ENCODE measurements at regions not wholly inside any gene's neighbourhood (a gene's known extent, or its start where the extent isn't known, plus 50 kb on each side); places are given as distances from the start of the nearest gene placed in this dataset.
"Not testable (repeated sequence)": the region's sequence is repeated elsewhere in the genome, so short reads cannot be mapped to it uniquely, and the experiment has no call there.

DNA sequence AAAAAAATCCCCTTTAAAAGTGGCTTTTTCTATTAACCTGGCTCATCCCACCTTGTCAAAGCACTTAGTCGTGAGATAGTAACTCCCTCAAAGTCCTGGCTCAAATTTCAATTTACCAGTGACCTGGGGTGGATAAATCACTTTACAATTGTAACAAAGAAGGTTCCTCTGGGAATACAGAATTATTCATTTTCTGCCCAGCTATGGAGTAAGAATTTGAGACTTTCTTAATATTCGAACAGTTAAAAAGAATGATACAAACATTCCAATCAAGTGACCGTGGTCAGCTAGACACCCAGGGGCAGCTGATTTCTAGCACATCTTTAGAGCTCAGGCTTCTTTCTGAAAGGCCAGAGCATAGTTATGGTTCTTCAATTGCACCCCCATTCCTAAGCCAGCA is 291.0 kb upstream of the TGFBR2 start:
- no CpG with 5 or more reads among the region's 3 CpGs for WGBS (ENCODE audit: insufficient coverage)
- H3K27ac ChIP-seq (ENCODE audit: low read length): no peak overlapping the region

GRCh38 chr3:30317561-30317960 is 288.8 kb upstream of the TGFBR2 start:
- no peaks in the 10 kb centered on the region for H3K27me3 ChIP-seq (ENCODE audit: control insufficient read depth, insufficient read depth, low read length)
- no peak overlapping the region for H3K4me3 ChIP-seq (ENCODE audit: low read length)
- no peaks in the 10 kb centered on the region for H3K4me1 ChIP-seq (ENCODE audit: control insufficient read depth, insufficient read depth, low read length)
- H3K27ac ChIP-seq (ENCODE audit: low read length): no peak overlapping the region
- H3K9me3 ChIP-seq (replicated peaks; ENCODE audit: control insufficient read depth, low read depth, low read length): peaks cover 7% of the 10 kb centered on the region
- WGBS (ENCODE audit: insufficient coverage): no CpG with 5 or more reads among the region's 3 CpGs
- DNase-seq: no peak
- H3K36me3 ChIP-seq (ENCODE audit: control insufficient read depth, insufficient read depth, low read length): no peaks in the 10 kb centered on the region

More for the DNA sequence above, 291.0 kb upstream of the TGFBR2 start:
- Histone ChIP-seq H3K4me3 (ENCODE audit: low read length) (no peak overlapping the region), H3K9me3 (replicated peaks; ENCODE audit: control insufficient read depth, low read depth, low read length) (peaks cover 5% of the 10 kb centered on the region), H3K4me1 (ENCODE audit: control insufficient read depth, insufficient read depth, low read length) (no peaks in the 10 kb centered on the region), H3K27me3 (ENCODE audit: control insufficient read depth, insufficient read depth, low read length) (no peaks in the 10 kb centered on the region), H3K36me3 (ENCODE audit: control insufficient read depth, insufficient read depth, low read length) (no peaks in the 10 kb centered on the region)
- no peak for DNase-seq

- Histone ChIP-seq H3K27ac (ENCODE audit: low read length) (no peak overlapping the region), H3K9me3 (replicated peaks; ENCODE audit: control insufficient read depth, low read depth, low read length) (peaks cover 7% of the 10 kb centered on the region), H3K27me3 (ENCODE audit: control insufficient read depth, insufficient read depth, low read length) (no peaks in the 10 kb centered on the region), H3K4me1 (ENCODE audit: control insufficient read depth, insufficient read depth, low read length) (no peaks in the 10 kb centered on the region), H3K36me3 (ENCODE audit: control insufficient read depth, insufficient read depth, low read length) (no peaks in the 10 kb centered on the region), H3K4me3 (ENCODE audit: low read length) (no peak overlapping the region)
- no CpG with 5 or more reads among the region's 3 CpGs for WGBS (ENCODE audit: insufficient coverage)
- DNase-seq: no peak
Measured at GRCh38 chr3:30318110-30318509, 288.3 kb upstream of the TGFBR2 start.

DNA sequence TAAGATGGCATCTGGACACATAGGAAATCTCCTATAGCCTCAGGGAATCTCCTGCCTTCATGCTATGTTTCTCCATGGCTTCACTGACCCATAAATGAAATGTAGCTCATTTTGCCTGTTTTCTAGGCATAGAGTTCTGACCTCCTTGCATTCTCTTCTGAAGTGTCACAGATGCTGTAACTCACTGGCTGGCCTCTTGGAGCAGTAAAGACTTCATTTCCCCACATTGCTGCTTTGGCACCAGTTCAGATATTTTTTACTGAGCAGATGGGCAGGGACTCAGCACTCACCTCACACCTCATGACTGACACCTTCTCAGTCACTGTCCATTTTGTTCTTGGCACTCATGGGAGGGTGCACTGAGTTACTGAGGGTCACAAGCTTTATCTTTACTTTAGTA is 286.7 kb upstream of the TGFBR2 start:
- no peaks in the 10 kb centered on the region for H3K27me3 ChIP-seq (ENCODE audit: control insufficient read depth, insufficient read depth, low read length)
- H3K9me3 ChIP-seq (replicated peaks; ENCODE audit: control insufficient read depth, low read depth, low read length): peaks cover 7% of the 10 kb centered on the region
- no peaks in the 10 kb centered on the region for H3K4me1 ChIP-seq (ENCODE audit: control insufficient read depth, insufficient read depth, low read length)
- H3K27ac ChIP-seq (ENCODE audit: low read length): no peak overlapping the region
- no peak overlapping the region for H3K4me3 ChIP-seq (ENCODE audit: low read length)
- DNase-seq: peak; percentile 55
- no peaks in the 10 kb centered on the region for H3K36me3 ChIP-seq (ENCODE audit: control insufficient read depth, insufficient read depth, low read length)

DNA sequence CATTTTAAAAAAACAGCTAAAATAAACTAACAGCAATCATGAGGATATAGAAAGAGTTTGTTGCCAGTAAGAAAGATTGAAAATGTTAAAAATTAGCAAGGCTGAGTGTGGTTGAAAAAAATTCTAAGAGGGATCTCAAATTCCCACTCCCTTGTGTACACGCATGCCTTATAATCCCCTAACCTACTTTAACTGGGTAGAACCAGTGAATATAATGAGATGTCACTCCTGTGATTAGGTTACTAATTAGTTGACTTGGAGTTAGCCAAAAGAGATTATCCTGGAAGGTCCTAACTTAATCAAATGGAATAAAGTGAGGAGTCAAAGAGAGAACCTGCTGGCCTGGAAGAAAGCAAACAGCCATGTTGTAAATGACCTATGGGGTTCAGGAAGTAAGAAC is 286.0 kb upstream of the TGFBR2 start:
- WGBS (ENCODE audit: insufficient coverage): no CpG with 5 or more reads among the region's 1 CpG
- no peak overlapping the region for H3K4me3 ChIP-seq (ENCODE audit: low read length)
- H3K27me3 ChIP-seq (ENCODE audit: control insufficient read depth, insufficient read depth, low read length): no peaks in the 10 kb centered on the region
- no peaks in the 10 kb centered on the region for H3K36me3 ChIP-seq (ENCODE audit: control insufficient read depth, insufficient read depth, low read length)
- no peaks in the 10 kb centered on the region for H3K4me1 ChIP-seq (ENCODE audit: control insufficient read depth, insufficient read depth, low read length)
- peaks cover 7% of the 10 kb centered on the region for H3K9me3 ChIP-seq (replicated peaks; ENCODE audit: control insufficient read depth, low read depth, low read length)
- no peak overlapping the region for H3K27ac ChIP-seq (ENCODE audit: low read length)
- no peak for DNase-seq

- Histone ChIP-seq H3K4me1 (ENCODE audit: control insufficient read depth, insufficient read depth, low read length) (no peaks in the 10 kb centered on the region), H3K9me3 (replicated peaks; ENCODE audit: control insufficient read depth, low read depth, low read length) (peaks cover 7% of the 10 kb centered on the region), H3K4me3 (ENCODE audit: low read length) (no peak overlapping the region), H3K36me3 (ENCODE audit: control insufficient read depth, insufficient read depth, low read length) (no peaks in the 10 kb centered on the region), H3K27me3 (ENCODE audit: control insufficient read depth, insufficient read depth, low read length) (no peaks in the 10 kb centered on the region), H3K27ac (ENCODE audit: low read length) (no peak overlapping the region)
- DNase-seq: no peak
- no CpG with 5 or more reads among the region's 2 CpGs for WGBS (ENCODE audit: insufficient coverage)
Measured at GRCh38 chr3:30321065-30321464, 285.3 kb upstream of the TGFBR2 start.

GRCh38 chr3:30323649-30324048 is 282.8 kb upstream of the TGFBR2 start:
- not testable (repeated sequence) for H3K4me3 ChIP-seq (ENCODE audit: low read length); H3K4me1 ChIP-seq (ENCODE audit: control insufficient read depth, insufficient read depth, low read length); H3K36me3 ChIP-seq (ENCODE audit: control insufficient read depth, insufficient read depth, low read length); H3K27ac ChIP-seq (ENCODE audit: low read length); H3K9me3 ChIP-seq (replicated peaks; ENCODE audit: control insufficient read depth, low read depth, low read length); DNase-seq; H3K27me3 ChIP-seq (ENCODE audit: control insufficient read depth, insufficient read depth, low read length)
- no CpG with 5 or more reads among the region's 1 CpG for WGBS (ENCODE audit: insufficient coverage)

DNA sequence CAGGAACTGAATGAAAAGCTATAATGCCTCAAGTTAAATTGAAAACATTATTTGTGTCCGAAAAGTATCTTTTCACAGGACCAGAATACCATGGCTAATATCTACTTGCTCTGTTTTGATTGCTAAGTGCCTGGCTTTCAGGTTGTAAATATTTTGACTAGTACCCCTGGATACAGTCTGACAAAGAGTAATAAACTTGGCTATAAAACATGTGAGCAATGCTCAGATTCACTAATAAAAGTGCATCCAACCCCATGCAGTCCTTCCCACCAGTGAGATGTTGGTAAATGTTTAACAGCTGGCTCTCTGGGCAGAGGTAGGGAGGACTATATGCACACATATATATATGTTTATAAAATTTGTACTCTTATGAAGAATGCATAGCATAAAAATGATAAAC is 281.8 kb upstream of the TGFBR2 start:
- H3K27ac ChIP-seq (ENCODE audit: low read length): no peak overlapping the region
- WGBS (ENCODE audit: insufficient coverage): no CpG with 5 or more reads among the region's 1 CpG
- no peaks in the 10 kb centered on the region for H3K36me3 ChIP-seq (ENCODE audit: control insufficient read depth, insufficient read depth, low read length)
- H3K27me3 ChIP-seq (ENCODE audit: control insufficient read depth, insufficient read depth, low read length): no peaks in the 10 kb centered on the region
- peak; percentile 32 for DNase-seq
- H3K4me3 ChIP-seq (ENCODE audit: low read length): no peak overlapping the region
- peaks cover 2% of the 10 kb centered on the region for H3K9me3 ChIP-seq (replicated peaks; ENCODE audit: control insufficient read depth, low read depth, low read length)
- no peaks in the 10 kb centered on the region for H3K4me1 ChIP-seq (ENCODE audit: control insufficient read depth, insufficient read depth, low read length)

DNA sequence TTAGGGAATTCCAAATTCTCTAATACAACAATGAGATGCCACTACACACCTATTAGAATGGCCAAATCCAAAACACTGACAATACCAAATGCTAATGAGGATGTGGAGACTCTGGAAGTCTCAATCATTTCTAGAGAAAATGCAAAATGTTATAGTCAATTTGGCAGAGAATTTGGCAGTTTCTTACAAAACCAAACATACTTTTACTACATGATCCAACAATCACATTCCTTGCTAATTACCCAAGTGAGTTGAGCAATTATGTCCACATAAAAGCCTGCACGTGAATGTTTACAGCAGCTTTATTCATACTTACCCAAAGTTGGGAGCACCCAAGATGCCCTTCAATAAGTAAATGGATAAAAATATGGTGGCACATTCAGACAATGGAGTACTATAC is 278.4 kb upstream of the TGFBR2 start:
- not testable (repeated sequence) for H3K36me3 ChIP-seq (ENCODE audit: control insufficient read depth, insufficient read depth, low read length); H3K27ac ChIP-seq (ENCODE audit: low read length); DNase-seq; H3K9me3 ChIP-seq (replicated peaks; ENCODE audit: control insufficient read depth, low read depth, low read length); H3K4me3 ChIP-seq (ENCODE audit: low read length); H3K4me1 ChIP-seq (ENCODE audit: control insufficient read depth, insufficient read depth, low read length); H3K27me3 ChIP-seq (ENCODE audit: control insufficient read depth, insufficient read depth, low read length)
- no CpG with 5 or more reads among the region's 1 CpG for WGBS (ENCODE audit: insufficient coverage)

DNA sequence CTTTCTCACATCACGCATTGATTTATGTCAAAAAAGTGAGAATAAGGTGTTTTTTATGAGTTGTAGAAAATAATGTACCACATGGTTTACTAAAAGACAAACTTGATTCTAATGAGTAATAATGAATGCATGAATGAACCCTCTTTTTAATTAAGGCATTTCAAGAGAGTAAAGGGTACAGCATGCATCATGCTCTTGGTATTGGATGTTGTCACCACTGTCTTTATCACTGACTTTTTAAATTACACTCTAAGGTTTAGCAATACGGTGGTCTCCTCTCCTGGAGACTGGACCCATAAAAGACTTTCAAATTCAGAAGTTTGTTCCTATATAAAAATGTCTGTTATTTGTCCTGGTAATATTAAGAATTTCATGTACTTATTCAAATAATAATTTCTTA is 277.5 kb upstream of the TGFBR2 start:
- not testable (repeated sequence) for H3K9me3 ChIP-seq (replicated peaks; ENCODE audit: control insufficient read depth, low read depth, low read length); H3K36me3 ChIP-seq (ENCODE audit: control insufficient read depth, insufficient read depth, low read length); H3K27me3 ChIP-seq (ENCODE audit: control insufficient read depth, insufficient read depth, low read length); H3K4me1 ChIP-seq (ENCODE audit: control insufficient read depth, insufficient read depth, low read length); DNase-seq; H3K4me3 ChIP-seq (ENCODE audit: low read length); H3K27ac ChIP-seq (ENCODE audit: low read length)
- no CpG with 5 or more reads among the region's 2 CpGs for WGBS (ENCODE audit: insufficient coverage)

- WGBS (ENCODE audit: insufficient coverage): no CpG with 5 or more reads among the region's 2 CpGs
Measured at GRCh38 chr3:30331519-30331918, 274.9 kb upstream of the TGFBR2 start.

More at GRCh38 chr3:30331519-30331918, 274.9 kb upstream of the TGFBR2 start:
- H3K27ac ChIP-seq (ENCODE audit: low read length): no peak overlapping the region
- H3K9me3 ChIP-seq (replicated peaks; ENCODE audit: control insufficient read depth, low read depth, low read length): no peaks in the 10 kb centered on the region
- no peak overlapping the region for H3K4me3 ChIP-seq (ENCODE audit: low read length)
- no peaks in the 10 kb centered on the region for H3K36me3 ChIP-seq (ENCODE audit: control insufficient read depth, insufficient read depth, low read length)
- H3K27me3 ChIP-seq (ENCODE audit: control insufficient read depth, insufficient read depth, low read length): no peaks in the 10 kb centered on the region
- H3K4me1 ChIP-seq (ENCODE audit: control insufficient read depth, insufficient read depth, low read length): no peaks in the 10 kb centered on the region
- no peak for DNase-seq
